DMS114 treated with DMSO at 0.1 percent for 48 hours (cell line): ENCODE measurements at regions not wholly inside any gene's neighbourhood (a gene's known extent, or its start where the extent isn't known, plus 50 kb on each side); places are given as distances from the start of the nearest gene placed in this dataset.

Source experiments
- DNase-seq: peaks from one replicate; lab custom pipeline; 2025; ENCODE audit not compliant: unreplicated experiment; lab: John Stamatoyannopoulos, UW

DNA sequence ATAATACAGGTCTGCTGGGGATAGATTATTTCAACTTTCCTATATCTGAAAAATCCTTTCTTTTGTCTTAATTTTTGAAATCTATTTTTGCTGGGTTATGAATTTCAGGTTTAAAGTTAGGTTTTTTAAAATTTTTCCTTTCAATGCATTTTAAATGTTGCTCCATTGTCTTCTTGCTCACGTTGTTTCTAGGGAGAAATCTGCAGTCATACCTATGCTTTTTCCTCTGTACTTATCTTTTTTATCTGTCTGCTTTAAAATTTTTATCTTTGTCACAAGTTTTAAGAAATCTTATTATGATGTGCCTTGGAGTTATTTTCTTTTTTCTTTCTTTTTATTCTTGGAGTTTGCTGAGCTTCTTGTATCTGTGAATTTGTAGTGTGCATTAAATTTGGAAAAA lies 412.0 kb upstream of the KIF2A start:
- DNase-seq = no peak

GRCh38 chr5:61896811-61897210 lies 409.2 kb upstream of the KIF2A start:
- no peak for DNase-seq

DNA sequence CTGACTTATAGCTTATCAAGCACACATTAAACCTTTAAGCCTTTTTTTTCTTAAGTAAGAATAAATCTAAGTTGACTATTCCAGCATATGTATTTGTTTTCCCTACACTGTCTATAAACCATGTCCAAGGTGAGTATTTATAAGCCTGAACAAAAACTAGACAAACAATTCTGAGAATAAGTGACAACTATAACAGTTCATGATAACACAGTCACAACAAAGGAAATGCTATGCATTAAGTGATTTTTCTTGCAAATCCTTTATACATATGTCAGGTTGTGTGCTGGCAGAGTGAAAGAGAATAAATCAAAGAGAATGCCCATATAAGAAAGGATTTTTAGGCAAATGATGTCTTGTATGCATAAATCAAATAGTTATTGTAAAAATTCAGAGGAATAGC lies 408.8 kb upstream of the KIF2A start:
- DNase-seq = no peak

GRCh38 chr5:61901997-61902396 lies 404.0 kb upstream of the KIF2A start:
- no peak for DNase-seq

DNA sequence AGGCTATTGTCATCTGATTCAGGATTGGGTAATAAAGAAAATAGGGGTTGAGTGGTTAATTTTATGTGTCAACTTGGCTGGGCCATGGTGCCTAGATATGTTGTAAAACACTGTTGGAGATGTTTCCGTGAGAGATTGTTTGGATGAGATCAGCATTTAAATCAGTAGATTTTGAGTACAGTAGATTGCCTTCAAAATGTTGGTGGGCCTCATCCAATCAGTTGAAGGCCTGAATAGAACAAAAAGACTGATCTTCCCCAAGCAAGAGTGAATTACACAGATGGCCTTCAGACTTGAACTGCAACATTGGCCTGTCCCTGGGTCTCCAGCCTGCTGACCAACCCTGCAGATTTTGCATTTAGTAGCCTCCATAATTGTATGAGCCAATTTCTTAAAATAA lies 401.3 kb upstream of the KIF2A start:
- no peak for DNase-seq

GRCh38 chr5:61905613-61906012 lies 400.4 kb upstream of the KIF2A start:
- DNase-seq = no peak

- DNase-seq = no peak
Observed at GRCh38 chr5:61906820-61907219, 399.2 kb upstream of the KIF2A start.

GRCh38 chr5:61907995-61908394 lies 398.0 kb upstream of the KIF2A start:
- no peak for DNase-seq

GRCh38 chr5:61910771-61911170 lies 395.2 kb upstream of the KIF2A start:
- DNase-seq = no peak

DNA sequence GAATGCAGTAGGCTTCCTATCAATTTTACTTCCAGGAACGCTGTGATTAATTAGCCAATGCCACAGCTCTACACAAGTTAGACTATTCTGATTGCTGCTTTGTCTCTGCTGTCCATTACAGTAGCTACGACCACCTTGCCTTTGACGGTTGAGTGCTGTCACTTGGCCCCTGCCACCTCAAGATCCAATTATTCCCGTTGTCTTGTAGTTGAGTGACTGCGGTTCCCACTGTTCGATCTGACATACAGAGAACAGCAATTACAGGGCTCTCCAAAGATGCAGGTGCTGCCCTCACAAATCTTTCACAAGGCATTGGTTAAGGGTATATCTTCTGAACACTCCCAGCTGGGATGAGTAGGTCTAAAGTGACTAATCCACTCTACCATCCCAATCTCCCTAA lies 393.4 kb upstream of the KIF2A start:
- no peak for DNase-seq

- no peak for DNase-seq
Observed at GRCh38 chr5:61915646-61916045, 390.4 kb upstream of the KIF2A start.

DNA sequence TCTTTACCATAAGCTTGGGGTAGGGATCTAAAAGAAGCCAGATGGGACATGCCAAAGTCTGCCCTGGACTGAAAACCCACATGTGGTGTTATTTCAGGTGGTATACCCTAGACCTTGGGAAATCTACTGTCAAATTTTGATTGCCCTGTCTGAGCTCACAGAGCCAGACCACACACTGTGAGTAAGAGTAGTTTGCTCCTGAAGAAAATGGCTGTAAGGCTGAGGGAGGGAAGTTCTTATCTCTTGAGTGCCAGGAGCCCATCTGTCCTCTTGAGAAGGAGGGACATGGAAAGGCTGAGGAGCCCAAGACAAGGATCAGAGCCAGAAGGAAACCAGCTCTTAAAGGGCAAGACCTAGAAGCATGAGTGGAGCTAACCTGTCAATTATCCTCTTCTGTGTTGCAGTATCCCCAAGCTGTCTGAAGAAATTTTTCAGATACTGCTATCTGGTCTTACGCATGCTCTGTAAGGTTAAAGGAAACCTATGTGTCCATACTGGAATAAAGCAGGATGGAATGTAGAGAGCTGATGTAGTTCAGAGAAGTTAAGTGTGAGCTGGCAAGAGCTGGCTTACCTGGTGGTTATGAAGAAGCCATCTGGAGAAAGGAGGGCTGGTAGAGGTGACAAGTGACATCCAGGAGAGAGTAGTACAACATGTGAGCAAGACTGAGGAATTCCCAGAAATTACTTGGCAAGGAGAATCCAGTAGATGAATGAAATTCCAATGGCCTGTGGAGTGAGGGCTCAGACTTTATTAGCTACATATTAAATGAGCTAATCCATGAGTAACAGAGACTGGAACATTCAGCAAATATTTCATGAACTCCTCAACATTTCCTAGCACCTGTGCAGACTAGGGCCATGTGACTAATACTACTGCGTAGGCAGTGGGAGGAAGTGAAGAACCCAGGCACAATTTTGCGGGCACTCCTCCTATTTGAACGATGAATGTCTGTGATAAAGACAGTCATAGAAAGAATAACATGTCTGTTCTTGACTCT lies 389.1 kb upstream of the KIF2A start:
- DNase-seq = no peak

GRCh38 chr5:61918611-61919010 lies 387.4 kb upstream of the KIF2A start:
- DNase-seq = no peak

GRCh38 chr5:61919920-61920319 lies 386.1 kb upstream of the KIF2A start:
- no peak for DNase-seq

DNA sequence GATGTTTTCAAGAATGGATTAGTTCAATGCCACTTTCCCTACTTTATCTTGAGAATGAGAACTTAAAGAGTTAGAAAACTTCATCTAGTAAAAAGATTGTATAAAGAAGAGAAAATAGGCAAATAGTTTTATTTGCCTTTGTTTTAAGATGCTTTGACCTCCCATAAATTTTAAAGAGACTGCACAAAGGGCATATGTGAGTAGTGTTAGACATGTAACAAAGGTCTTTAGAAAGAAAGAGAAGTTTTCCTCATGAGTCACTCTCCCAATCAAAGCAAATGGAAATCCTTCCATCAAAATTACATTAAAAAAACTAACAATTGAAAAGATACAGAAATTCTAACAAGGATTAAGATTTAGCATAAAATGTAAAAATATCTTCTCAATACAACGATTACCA lies 381.8 kb upstream of the KIF2A start:
- no peak for DNase-seq

DNA sequence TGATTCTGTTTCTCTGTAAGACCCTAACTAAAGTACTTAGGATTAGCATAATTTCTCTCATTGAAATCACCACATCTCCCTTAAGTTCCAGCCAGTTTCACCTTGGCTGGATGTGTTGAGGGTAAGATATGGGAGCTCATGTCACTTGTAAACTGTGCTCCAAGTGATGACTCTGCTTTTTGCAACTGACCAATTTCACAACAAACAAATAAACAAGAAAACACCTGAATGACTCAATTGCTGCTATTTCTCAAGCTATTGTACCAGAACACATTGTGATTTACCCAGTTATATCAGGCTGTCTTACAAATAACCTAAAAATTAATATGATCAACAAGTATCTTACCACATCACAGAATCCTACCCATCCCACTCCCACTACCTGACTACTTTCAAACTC lies 379.1 kb upstream of the KIF2A start:
- no peak for DNase-seq

- no peak for DNase-seq
Observed at GRCh38 chr5:61931236-61931635, 374.8 kb upstream of the KIF2A start.

DNA sequence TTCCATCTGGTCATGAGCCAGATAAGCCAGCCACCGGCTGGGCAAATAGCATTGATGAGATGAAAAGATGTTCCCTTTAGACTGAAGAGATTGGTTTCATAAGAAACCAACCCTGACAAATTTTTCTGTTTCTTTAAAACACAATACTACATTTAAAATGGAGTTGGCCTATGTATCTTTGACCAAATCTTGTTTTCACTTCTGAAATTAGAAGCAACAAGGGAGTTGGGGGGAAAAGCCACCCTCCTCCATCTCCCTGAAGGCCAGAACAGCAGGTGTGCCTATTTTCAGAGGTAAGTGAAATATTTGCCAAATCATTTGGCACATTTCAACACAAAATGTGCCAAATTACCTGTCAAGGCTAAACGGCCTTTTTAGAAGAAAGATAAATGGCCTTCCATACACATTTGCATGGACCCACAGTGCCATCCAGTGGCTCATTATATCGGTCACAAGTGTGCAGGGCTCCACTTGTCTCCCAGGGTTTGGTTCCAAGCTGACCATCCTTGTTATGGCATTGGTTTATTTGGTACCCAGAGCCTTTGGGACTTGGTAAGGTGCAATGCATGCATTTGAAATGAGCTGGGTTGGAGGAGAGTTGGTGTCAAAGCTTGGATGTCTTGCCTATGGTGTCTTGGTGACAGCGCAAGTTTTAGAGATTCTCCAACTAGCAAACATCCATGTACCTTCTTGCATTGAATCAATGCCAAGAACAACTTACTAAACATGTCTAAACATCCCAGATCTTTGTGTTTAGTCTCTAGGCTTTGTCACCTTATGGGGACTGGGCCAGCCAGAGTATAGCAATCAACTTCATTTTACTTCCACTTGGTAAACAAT lies 372.0 kb upstream of the KIF2A start:
- peak; percentile 29 for DNase-seq

DNA sequence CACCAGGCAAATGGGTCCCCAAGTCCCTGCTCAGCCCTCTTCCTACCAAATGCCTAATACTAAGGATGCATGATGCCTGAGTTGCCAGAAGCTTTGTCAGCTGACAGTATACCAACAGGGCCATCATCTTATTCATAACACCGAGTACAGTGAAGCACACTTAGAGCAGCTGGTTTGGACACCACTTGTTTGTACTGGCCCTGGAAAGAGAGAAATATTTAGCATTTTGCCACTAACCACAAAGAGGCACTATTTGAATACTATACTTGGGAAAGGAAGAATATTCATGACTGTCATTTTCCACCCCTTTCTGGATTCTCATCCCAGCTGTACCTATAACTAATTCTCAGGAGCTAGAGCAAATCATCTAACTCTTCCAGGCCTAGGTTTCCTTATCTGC lies 364.4 kb upstream of the KIF2A start:
- DNase-seq = no peak

DNA sequence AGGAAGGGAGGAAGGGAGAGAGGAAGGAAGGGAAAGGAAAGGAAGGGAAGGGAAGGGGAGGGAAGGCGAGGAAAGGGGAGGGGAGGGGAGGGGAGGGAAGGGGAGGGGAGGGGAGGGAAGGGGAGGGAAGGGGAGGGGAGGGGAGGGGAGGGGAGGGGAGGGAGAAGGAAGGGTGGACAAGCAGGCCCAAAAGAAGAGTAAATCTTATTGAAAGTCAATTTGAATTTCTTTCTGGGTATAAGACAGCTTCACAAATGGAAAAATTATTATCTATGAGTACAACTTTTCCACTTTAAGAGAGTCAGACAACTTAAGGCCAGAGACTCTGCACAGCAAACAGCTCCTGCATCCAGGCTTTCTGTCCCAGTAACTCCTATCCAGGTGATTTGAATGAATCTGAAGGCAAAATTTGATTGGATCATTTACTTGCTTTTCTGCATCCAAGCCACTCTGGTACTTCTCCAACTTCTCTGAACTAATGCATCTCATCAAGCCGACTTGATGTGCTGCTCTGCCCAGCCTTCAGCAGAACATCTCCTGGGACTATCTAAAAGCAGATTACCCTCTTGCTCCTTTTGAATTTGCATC lies 363.4 kb upstream of the KIF2A start:
- no peak for DNase-seq

- DNase-seq = no peak
Observed at GRCh38 chr5:61943713-61944112, 362.3 kb upstream of the KIF2A start.

DNA sequence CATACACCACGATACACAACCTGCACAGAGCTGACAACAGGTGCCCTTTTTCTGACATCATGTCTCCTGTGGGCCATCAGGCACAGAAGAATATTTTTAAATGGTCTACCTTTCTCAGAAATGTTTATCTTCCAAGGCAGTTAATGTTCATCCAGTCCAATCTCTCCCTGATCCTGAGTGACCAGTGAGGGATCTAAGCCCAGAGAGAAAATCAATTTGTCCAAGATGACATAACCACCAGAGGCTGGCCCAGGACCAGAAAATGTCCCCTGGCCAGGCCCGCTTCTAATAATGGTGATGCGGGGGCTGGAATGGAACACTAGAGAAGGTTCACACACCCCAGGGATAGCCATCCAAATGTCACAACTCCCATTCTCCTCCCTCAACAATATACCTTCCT lies 357.9 kb upstream of the KIF2A start:
- no peak for DNase-seq
